ENCODE measurements at regions not wholly inside any gene's neighbourhood (a gene's known extent, or its start where the extent isn't known, plus 50 kb on each side); places are given as distances from the start of the nearest gene placed in this dataset.
A peak's percentile ranks its signal among the peaks of the same experiment; 100 is the strongest.

- DNase-seq (ENCODE audit: low read depth, low spot score): no peak
- no peak overlapping the region for H3K4me3 ChIP-seq (ENCODE audit: low read length)
These were observed 560.4 kb upstream of the CCDC54 start for GRCh38 chr3:106816838-106817237.

- DNase-seq (ENCODE audit: low read depth, low spot score): no peak
- no peak overlapping the region for H3K4me3 ChIP-seq (ENCODE audit: low read length)
These were observed 559.5 kb upstream of the CCDC54 start for GRCh38 chr3:106817706-106818105.

- DNase-seq (ENCODE audit: low read depth, low spot score): no peak
- H3K4me3 ChIP-seq (ENCODE audit: low read length): no peak overlapping the region
These were observed 557.8 kb upstream of the CCDC54 start for GRCh38 chr3:106819440-106819839.

- no peak for DNase-seq (ENCODE audit: low read depth, low spot score)
- no peak overlapping the region for H3K4me3 ChIP-seq (ENCODE audit: low read length)
These were observed 556.4 kb upstream of the CCDC54 start for GRCh38 chr3:106820726-106821362.

- no peak overlapping the region for H3K4me3 ChIP-seq (ENCODE audit: low read length)
- no peak for DNase-seq (ENCODE audit: low read depth, low spot score)
These were observed 555.4 kb upstream of the CCDC54 start for GRCh38 chr3:106821801-106822200.

GRCh38 chr3:106822204-106822603 lies 555.0 kb upstream of the CCDC54 start:
- DNase-seq (ENCODE audit: low read depth, low spot score): no peak

GRCh38 chr3:106823701-106824100 lies 553.5 kb upstream of the CCDC54 start:
- no peak for DNase-seq (ENCODE audit: low read depth, low spot score)
- H3K4me3 ChIP-seq (ENCODE audit: low read length): no peak overlapping the region

More at GRCh38 chr3:106822204-106822603, 555.0 kb upstream of the CCDC54 start:
- no peak overlapping the region for H3K4me3 ChIP-seq (ENCODE audit: low read length)

- DNase-seq (ENCODE audit: low read depth, low spot score): peak; percentile 89
- H3K4me3 ChIP-seq (ENCODE audit: low read length): no peak overlapping the region
These were observed 552.4 kb upstream of the CCDC54 start for GRCh38 chr3:106824856-106825255.

- no peak for DNase-seq (ENCODE audit: low read depth, low spot score)
- H3K4me3 ChIP-seq (ENCODE audit: low read length): peak overlapping the region; percentile 21
These were observed 551.2 kb upstream of the CCDC54 start for GRCh38 chr3:106825962-106826605.

GRCh38 chr3:106826791-106827311 lies 550.4 kb upstream of the CCDC54 start:
- peak; percentile 96 for DNase-seq (ENCODE audit: low read depth, low spot score)

GRCh38 chr3:106827515-106828213 lies 549.6 kb upstream of the CCDC54 start:
- no peak overlapping the region for H3K4me3 ChIP-seq (ENCODE audit: low read length)
- DNase-seq (ENCODE audit: low read depth, low spot score): no peak

More at GRCh38 chr3:106826791-106827311, 550.4 kb upstream of the CCDC54 start:
- H3K4me3 ChIP-seq (ENCODE audit: low read length): peak overlapping the region; percentile 21

GRCh38 chr3:106829206-106829605 lies 548.0 kb upstream of the CCDC54 start:
- H3K4me3 ChIP-seq (ENCODE audit: low read length): no peak overlapping the region
- DNase-seq (ENCODE audit: low read depth, low spot score): no peak

GRCh38 chr3:106830334-106830733 lies 546.9 kb upstream of the CCDC54 start:
- H3K4me3 ChIP-seq (ENCODE audit: low read length): no peak overlapping the region
- DNase-seq (ENCODE audit: low read depth, low spot score): no peak

GRCh38 chr3:106836906-106837305 lies 540.3 kb upstream of the CCDC54 start:
- no peak for DNase-seq (ENCODE audit: low read depth, low spot score)

GRCh38 chr3:106837616-106838015 lies 539.6 kb upstream of the CCDC54 start:
- no peak overlapping the region for H3K4me3 ChIP-seq (ENCODE audit: low read length)
- no peak for DNase-seq (ENCODE audit: low read depth, low spot score)

More at GRCh38 chr3:106836906-106837305, 540.3 kb upstream of the CCDC54 start:
- H3K4me3 ChIP-seq (ENCODE audit: low read length): no peak overlapping the region

- no peak for DNase-seq (ENCODE audit: low read depth, low spot score)
- no peak overlapping the region for H3K4me3 ChIP-seq (ENCODE audit: low read length)
These were observed 537.5 kb upstream of the CCDC54 start for GRCh38 chr3:106839576-106840280.

GRCh38 chr3:106840319-106840718 lies 536.9 kb upstream of the CCDC54 start:
- DNase-seq (ENCODE audit: low read depth, low spot score): no peak
- no peak overlapping the region for H3K4me3 ChIP-seq (ENCODE audit: low read length)

- no peak for DNase-seq (ENCODE audit: low read depth, low spot score)
- no peak overlapping the region for H3K4me3 ChIP-seq (ENCODE audit: low read length)
These were observed 535.1 kb upstream of the CCDC54 start for GRCh38 chr3:106842151-106842550.

- no peak for DNase-seq (ENCODE audit: low read depth, low spot score)
- no peak overlapping the region for H3K4me3 ChIP-seq (ENCODE audit: low read length)
These were observed 532.6 kb upstream of the CCDC54 start for GRCh38 chr3:106844638-106845037.
